Ishikawa (cell line): ENCODE measurements at regions not wholly inside any gene's neighbourhood (a gene's known extent, or its start where the extent isn't known, plus 50 kb on each side); places are given as distances from the start of the nearest gene placed in this dataset.

ENCODE experiments used
- CEBPB ChIP-seq: IDR thresholded peaks from 2 replicates; pipeline ENCODE4 v1.6.1; 2012
- CREB1 ChIP-seq: IDR thresholded peaks from 2 replicates; pipeline ENCODE4 v1.6.1; 2012; ENCODE audit warnings: low read depth
- EGR1 ChIP-seq: IDR thresholded peaks from 2 replicates; pipeline ENCODE4 v1.6.1; 2012
- EP300 ChIP-seq: IDR thresholded peaks from 2 replicates; pipeline ENCODE4 v1.6.1; 2012; ENCODE audit warnings: borderline replicate concordance
- FOXM1 ChIP-seq: IDR thresholded peaks from 2 replicates; pipeline ENCODE4 v1.6.1; 2012; ENCODE audit warnings: low read depth, borderline replicate concordance
- NFIC ChIP-seq: IDR thresholded peaks from 2 replicates; pipeline ENCODE4 v1.6.1; 2012
- RAD21 ChIP-seq: IDR thresholded peaks from 2 replicates; pipeline ENCODE4 v1.6.1; 2012; ENCODE audit warnings: low read depth
- REST ChIP-seq: IDR thresholded peaks from 2 replicates; pipeline ENCODE4 v1.6.1; 2012; ENCODE audit warnings: low read depth, mild to moderate bottlenecking
- TAF1 ChIP-seq: IDR thresholded peaks from 2 replicates; pipeline ENCODE4 v1.6.1; 2012; ENCODE audit warnings: low read depth, mild to moderate bottlenecking
- TCF12 ChIP-seq: IDR thresholded peaks from 2 replicates; pipeline ENCODE4 v1.6.1; 2012; ENCODE audit warnings: low read depth
- TEAD4 ChIP-seq: IDR thresholded peaks from 2 replicates; pipeline ENCODE4 v1.6.1; 2012
- USF1 ChIP-seq: IDR thresholded peaks from 2 replicates; pipeline ENCODE4 v1.6.1; 2012
- YY1 ChIP-seq: IDR thresholded peaks from 2 replicates; pipeline ENCODE4 v1.6.1; 2012; ENCODE audit warnings: low read depth
- ZBTB7A ChIP-seq: IDR thresholded peaks from 2 replicates; pipeline ENCODE4 v1.6.1; 2012; ENCODE audit warnings: low read depth
- TF ChIP-seq, protein P1 (sequence below): IDR thresholded peaks from 2 replicates; pipeline ENCODE4 v1.6.1; 2012

DNA sequence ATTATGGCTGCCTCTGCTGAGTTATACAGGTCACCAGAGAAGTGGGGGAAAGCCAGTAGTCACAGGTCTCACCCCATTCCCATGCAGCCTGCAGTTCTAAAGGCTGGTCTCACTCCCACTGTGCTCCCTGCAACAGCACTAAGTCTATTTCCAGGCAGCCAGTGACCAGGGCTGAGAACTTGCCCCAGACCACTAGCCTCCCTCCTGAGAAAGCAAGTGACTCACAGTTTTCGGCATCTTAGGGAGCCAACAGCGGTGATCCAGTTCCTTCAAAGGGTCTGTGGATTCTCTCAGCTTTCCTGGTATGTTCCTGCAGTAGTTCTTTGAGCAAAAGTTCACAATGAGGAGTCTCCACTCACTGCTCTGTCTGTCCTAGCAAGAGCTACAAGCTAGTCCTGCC, 329.6 kb upstream of the MAP2 start:
- TF ChIP-seq, protein P1, sequence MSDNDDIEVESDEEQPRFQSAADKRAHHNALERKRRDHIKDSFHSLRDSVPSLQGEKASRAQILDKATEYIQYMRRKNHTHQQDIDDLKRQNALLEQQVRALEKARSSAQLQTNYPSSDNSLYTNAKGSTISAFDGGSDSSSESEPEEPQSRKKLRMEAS = no peak
- TF ChIP-seq TCF12 = no peak
- TF ChIP-seq TEAD4 = no peak
- no peak for TF ChIP-seq TAF1
- no peak for TF ChIP-seq USF1
- no peak for TF ChIP-seq CEBPB
- no peak for TF ChIP-seq REST
- no peak for TF ChIP-seq CREB1
- no peak for TF ChIP-seq RAD21
- no peak for TF ChIP-seq ZBTB7A
- no peak for TF ChIP-seq YY1
- no peak for TF ChIP-seq FOXM1

DNA sequence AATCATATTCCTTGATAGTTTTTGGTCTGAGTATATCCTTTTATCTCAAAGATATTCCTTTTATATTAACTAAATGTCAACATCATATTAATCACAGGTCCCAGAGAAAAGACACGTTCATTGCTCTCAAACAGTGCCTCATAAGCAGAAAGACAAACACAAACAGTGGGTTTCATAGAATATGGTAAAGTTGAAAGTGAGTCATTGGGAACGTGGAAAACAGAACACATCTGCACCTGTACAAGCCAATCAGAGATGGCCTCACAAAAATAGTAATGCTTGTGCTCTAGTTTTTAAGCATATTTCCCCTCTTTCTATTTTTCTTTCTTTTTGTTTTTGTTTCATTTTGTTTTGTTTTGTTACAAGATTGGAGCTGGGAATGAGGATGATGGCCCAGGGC, 328.4 kb upstream of the MAP2 start:
- TF ChIP-seq NFIC (no peak), TCF12 (no peak)

DNA sequence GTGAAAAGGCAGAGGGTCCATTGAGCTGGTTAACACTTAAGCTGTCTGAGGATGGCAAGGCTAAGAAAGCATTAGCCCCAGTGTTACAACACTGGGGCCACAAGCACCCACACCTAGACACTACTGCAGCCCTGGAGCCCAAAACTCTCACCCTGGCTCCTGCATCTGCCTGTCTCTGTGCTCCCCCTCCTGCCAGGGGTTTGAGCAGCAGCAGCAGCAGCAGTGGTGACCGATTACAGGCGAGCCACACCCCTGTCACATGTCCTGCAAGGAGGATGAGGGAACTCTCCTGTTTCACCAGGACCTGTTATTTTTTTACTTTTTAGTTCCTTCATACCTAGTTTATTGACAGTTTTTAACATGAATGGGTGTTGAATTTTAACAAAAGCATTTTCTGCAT, 326.7 kb upstream of the MAP2 start:
- no peak for TF ChIP-seq USF1
- no peak for TF ChIP-seq CEBPB
- TF ChIP-seq, protein P1 = no peak
- no peak for TF ChIP-seq REST
- TF ChIP-seq FOXM1 = no peak
- no peak for TF ChIP-seq EP300
- no peak for TF ChIP-seq ZBTB7A
- no peak for TF ChIP-seq YY1
- TF ChIP-seq TAF1 = no peak

GRCh38 chr2:209102319-209102718, 321.5 kb upstream of the MAP2 start:
- no peak for TF ChIP-seq YY1
- TF ChIP-seq REST = no peak
- no peak for TF ChIP-seq CEBPB

GRCh38 chr2:209113026-209113425, 310.8 kb upstream of the MAP2 start:
- no peak for TF ChIP-seq CEBPB
- no peak for TF ChIP-seq EP300
- no peak for TF ChIP-seq YY1

GRCh38 chr2:209114588-209115240, 309.1 kb upstream of the MAP2 start:
- TF ChIP-seq EGR1 = no peak
- TF ChIP-seq USF1 = no peak
- no peak for TF ChIP-seq FOXM1
